PC-3 (cell line): ENCODE measurements at regions not wholly inside any gene's neighbourhood (a gene's known extent, or its start where the extent isn't known, plus 50 kb on each side); places are given as distances from the start of the nearest gene placed in this dataset.
"Not testable (repeated sequence)": the region's sequence is repeated elsewhere in the genome, so short reads cannot be mapped to it uniquely, and the experiment has no call there.

Experiments used
- ATAC-seq: fragments of 200-7000 bp; cut with Tn5 transposase; 2 replicates; pipeline ENCODE4 v1.9.1; 2020; ENCODE audit warnings: mild to moderate bottlenecking, moderate library complexity
- BruUV-seq: library from RNA; stranded (reverse); fragments of 400-500 nt; replicated peaks from 2 replicates; lab custom pipeline; 2021; lab: Mats Ljungman, UMichigan
- CTCF ChIA-PET: fragments of 300-600 bp; sonication (Branson Sonifier 250); formaldehyde crosslinking; loops from one replicate; lab custom pipeline; 2022; ENCODE audit warnings: antibody characterized with exemption; lab: Charles Lee
- POLR2A ChIA-PET: fragments of 300-600 bp; sonication (Branson Sonifier 250); formaldehyde crosslinking; loops from one replicate; lab custom pipeline; 2022; ENCODE audit warnings: antibody characterized with exemption; ENCODE audit not compliant: unreplicated experiment; lab: Charles Lee
- DNase-seq: peaks from one replicate; pipeline ENCODE4 v3.0.0-alpha.2; 2015
- H2AFZ ChIP-seq: fragments of 300-600 bp; sonication (generic); 2 replicates; pipeline ENCODE4 v1.6.0; 2016; ENCODE audit warnings: antibody characterized with exemption, low read length
- H3F3A ChIP-seq: fragments of 300-600 bp; sonication (generic); one replicate; pipeline ENCODE4 v1.6.0; 2017; ENCODE audit warnings: antibody characterized with exemption, low read length, control low read depth, mild to moderate bottlenecking; ENCODE audit not compliant: unreplicated experiment
- H3K27ac ChIP-seq: fragments of 300-600 bp; sonication (generic); 2 replicates; pipeline ENCODE4 v1.5.1; 2016; ENCODE audit warnings: mild to moderate bottlenecking, low read length
- H3K27me3 ChIP-seq: fragments of 300-600 bp; sonication (generic); 2 replicates; pipeline ENCODE4 v1.6.1; 2016; ENCODE audit warnings: low read length, mixed read lengths
- H3K36me3 ChIP-seq: fragments of 300-600 bp; sonication (generic); 2 replicates; pipeline ENCODE4 v1.6.1; 2016; ENCODE audit warnings: low read depth, mixed run types, low read length, mixed read lengths
- H3K4me1 ChIP-seq: fragments of 300-600 bp; sonication (generic); 2 replicates; pipeline ENCODE4 v1.5.1; 2016; ENCODE audit warnings: low read length; ENCODE audit not compliant: insufficient read depth
- H3K4me2 ChIP-seq: fragments of 300-600 bp; sonication (generic); 2 replicates; pipeline ENCODE4 v1.6.0; 2016; ENCODE audit warnings: low read length
- H3K4me3 ChIP-seq: fragments of 300-600 bp; sonication (generic); 2 replicates; pipeline ENCODE4 v1.5.1; 2016; ENCODE audit warnings: mild to moderate bottlenecking, low read length, mixed read lengths
- H3K79me2 ChIP-seq: fragments of 300-600 bp; sonication (generic); 2 replicates; pipeline ENCODE4 v1.6.1; 2017; ENCODE audit warnings: low read length, mixed read lengths
- H3K9ac ChIP-seq: fragments of 300-600 bp; sonication (generic); 2 replicates; pipeline ENCODE4 v1.6.0; 2016; ENCODE audit warnings: mild to moderate bottlenecking, low read length
- H3K9me2 ChIP-seq: fragments of 300-600 bp; sonication (generic); replicated peaks from 2 replicates; pipeline ENCODE4 v1.6.1; 2016; ENCODE audit warnings: mixed run types, low read length, mixed read lengths
- H3K9me3 ChIP-seq: fragments of 300-600 bp; sonication (generic); 2 replicates; pipeline ENCODE4 v1.6.1; 2016; ENCODE audit warnings: low read length, mixed read lengths
- H4K20me1 ChIP-seq: fragments of 300-600 bp; sonication (generic); 2 replicates; pipeline ENCODE4 v1.6.1; 2016; ENCODE audit warnings: low read length, mixed read lengths
- EZH2 ChIP-seq: fragments of 300-600 bp; sonication (generic); IDR thresholded peaks from one replicate; pipeline ENCODE4 v1.6.1; 2017; ENCODE audit warnings: antibody characterized with exemption, mild to moderate bottlenecking, low read length; ENCODE audit not compliant: unreplicated experiment
- EZH2phosphoT487 ChIP-seq: fragments of 300-600 bp; sonication (generic); IDR thresholded peaks from 2 replicates; pipeline ENCODE4 v1.6.1; 2018; ENCODE audit warnings: mild to moderate bottlenecking, antibody characterized with exemption, low read length, borderline replicate concordance
- intact Hi-C: fragments of 100-400 bp; cut with micrococcal nuclease; formaldehyde crosslinking; loops from 2 replicates; pipeline ENCODE4 v1.9.0; 2023
- TF ChIP-seq, protein P1 (sequence below): fragments of 300-600 bp; sonication (generic); conservative IDR thresholded peaks from 2 replicates; pipeline ENCODE4 v1.5.1; 2017; ENCODE audit warnings: antibody characterized with exemption, low read depth, mild to moderate bottlenecking, low read length

DNA sequence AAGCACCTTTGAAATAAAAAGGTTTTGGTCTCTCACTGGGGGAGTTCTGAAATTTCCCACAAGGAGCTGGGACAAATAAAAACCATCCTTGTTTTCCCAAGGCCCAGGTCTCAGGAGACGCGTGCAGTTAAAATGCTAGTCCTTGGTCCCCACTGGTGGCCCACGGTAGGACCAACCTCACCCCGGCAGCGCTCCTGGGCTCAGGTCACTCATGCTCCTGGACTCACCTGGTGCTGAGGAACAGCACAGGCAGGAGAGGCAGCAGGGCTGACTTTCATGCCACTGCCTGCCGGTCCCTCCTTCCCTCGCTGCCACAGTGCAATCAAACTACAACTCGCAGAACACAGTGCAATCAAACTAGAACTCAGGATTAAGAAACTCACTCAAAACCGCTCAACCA lies 356.8 kb upstream of the CCDC179 start:
- Histone ChIP-seq H3K79me2 (no peaks in the 10 kb centered on the region), H3K4me1 (no peaks in the 10 kb centered on the region), H3F3A (no peaks in the 10 kb centered on the region), H3K9ac (no peak overlapping the region), H3K27ac (no peak overlapping the region), H3K4me2 (no peak overlapping the region), H4K20me1 (no peaks in the 10 kb centered on the region), H3K4me3 (no peak overlapping the region), H2AFZ (no peak overlapping the region), H3K9me3 (no peaks in the 10 kb centered on the region), H3K27me3 (no peaks in the 10 kb centered on the region), H3K36me3 (no peaks in the 10 kb centered on the region), H3K9me2 (no peaks in the 10 kb centered on the region)
- DNase-seq (no peak), ATAC-seq (no peak)
- ChIA-PET CTCF (no interaction called here), POLR2A (no interaction called here)
- TF ChIP-seq EZH2 (no peak), EZH2phosphoT487 (no peak)
- TF ChIP-seq, protein P1, sequence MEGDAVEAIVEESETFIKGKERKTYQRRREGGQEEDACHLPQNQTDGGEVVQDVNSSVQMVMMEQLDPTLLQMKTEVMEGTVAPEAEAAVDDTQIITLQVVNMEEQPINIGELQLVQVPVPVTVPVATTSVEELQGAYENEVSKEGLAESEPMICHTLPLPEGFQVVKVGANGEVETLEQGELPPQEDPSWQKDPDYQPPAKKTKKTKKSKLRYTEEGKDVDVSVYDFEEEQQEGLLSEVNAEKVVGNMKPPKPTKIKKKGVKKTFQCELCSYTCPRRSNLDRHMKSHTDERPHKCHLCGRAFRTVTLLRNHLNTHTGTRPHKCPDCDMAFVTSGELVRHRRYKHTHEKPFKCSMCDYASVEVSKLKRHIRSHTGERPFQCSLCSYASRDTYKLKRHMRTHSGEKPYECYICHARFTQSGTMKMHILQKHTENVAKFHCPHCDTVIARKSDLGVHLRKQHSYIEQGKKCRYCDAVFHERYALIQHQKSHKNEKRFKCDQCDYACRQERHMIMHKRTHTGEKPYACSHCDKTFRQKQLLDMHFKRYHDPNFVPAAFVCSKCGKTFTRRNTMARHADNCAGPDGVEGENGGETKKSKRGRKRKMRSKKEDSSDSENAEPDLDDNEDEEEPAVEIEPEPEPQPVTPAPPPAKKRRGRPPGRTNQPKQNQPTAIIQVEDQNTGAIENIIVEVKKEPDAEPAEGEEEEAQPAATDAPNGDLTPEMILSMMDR: no peak
- BruUV-seq: no TSS peak
- intact Hi-C loops: no loop called here

DNA sequence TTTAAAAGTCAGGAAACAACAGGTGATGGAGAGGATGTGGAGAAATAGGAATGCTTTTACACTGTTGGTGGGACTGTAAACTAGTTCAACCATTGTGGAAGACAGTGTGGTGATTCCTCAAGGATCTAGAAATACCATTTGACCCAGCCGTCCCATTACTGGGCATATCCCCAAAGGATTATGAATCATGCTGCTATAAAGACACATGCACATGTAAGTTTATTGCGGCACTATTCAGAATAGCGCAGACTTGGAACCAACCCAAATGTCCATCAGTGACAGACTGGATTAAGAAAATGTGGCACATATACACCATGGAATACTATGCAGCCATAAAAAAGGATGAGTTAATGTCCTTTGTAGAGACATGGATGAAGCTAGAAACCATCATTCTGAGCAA lies 359.8 kb upstream of the CCDC179 start:
- H3K27me3 ChIP-seq, H3K36me3 ChIP-seq, intact Hi-C loops, DNase-seq, H3K4me2 ChIP-seq, POLR2A ChIA-PET, H3K9ac ChIP-seq, CTCF ChIA-PET, H3K9me3 ChIP-seq, H2AFZ ChIP-seq, H3K27ac ChIP-seq, H3K4me3 ChIP-seq, H3F3A ChIP-seq, H3K79me2 ChIP-seq, BruUV-seq, H3K4me1 ChIP-seq, H3K9me2 ChIP-seq, H4K20me1 ChIP-seq, ATAC-seq: not testable (repeated sequence)

DNA sequence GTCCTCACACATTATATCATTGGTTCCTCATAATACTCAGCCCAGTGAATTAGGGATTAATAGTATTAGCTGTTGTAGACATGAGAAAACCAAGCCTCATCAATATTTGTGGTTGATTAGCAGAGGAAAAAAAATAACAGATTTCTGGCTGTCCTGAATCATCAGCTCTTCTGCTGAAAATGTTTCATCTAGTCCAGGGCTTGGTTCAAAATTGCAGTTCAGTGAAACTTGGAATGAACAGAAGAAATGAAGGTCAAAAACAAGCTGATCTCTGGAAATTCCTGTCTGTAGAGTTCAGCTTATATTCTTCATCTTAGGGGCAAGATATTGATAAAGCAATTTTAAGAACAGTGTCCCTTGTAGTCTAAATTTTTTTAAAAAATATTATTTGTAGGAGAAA lies 361.1 kb upstream of the CCDC179 start:
- BruUV-seq: no TSS peak
- Histone ChIP-seq H4K20me1 (no peaks in the 10 kb centered on the region), H3K9me2 (no peaks in the 10 kb centered on the region), H3K4me3 (no peak overlapping the region), H3K27ac (no peak overlapping the region), H3K9me3 (no peaks in the 10 kb centered on the region), H3F3A (no peaks in the 10 kb centered on the region), H2AFZ (no peak overlapping the region), H3K27me3 (no peaks in the 10 kb centered on the region), H3K9ac (no peak overlapping the region), H3K4me2 (no peak overlapping the region), H3K4me1 (no peaks in the 10 kb centered on the region), H3K36me3 (no peaks in the 10 kb centered on the region), H3K79me2 (no peaks in the 10 kb centered on the region)
- ChIA-PET POLR2A (interaction anchor here (0.6 kb wide), 1 partner anchor 175 kb away, joined by 5 read pairs; no protein-coding TSS in a partner anchor), CTCF (no interaction called here)
- intact Hi-C loops: no loop called here
- no peak for DNase-seq
- no peak for ATAC-seq
- TF ChIP-seq, protein P1: no peak
- TF ChIP-seq EZH2phosphoT487: no peak
- TF ChIP-seq EZH2: no peak
